ENCODE measurements at regions not wholly inside any gene's neighbourhood (a gene's known extent, or its start where the extent isn't known, plus 50 kb on each side); places are given as distances from the start of the nearest gene placed in this dataset.

- H3K27ac ChIP-seq, result no peak overlapping the region
- H3K36me3 ChIP-seq (replicated peaks; ENCODE audit: insufficient read depth, low read depth), result no peaks in the 10 kb centered on the region
- H3K4me1 ChIP-seq (ENCODE audit: insufficient read depth), result no peaks in the 10 kb centered on the region
- DNase-seq (ENCODE audit: low spot score), result no peak
- H2AFZ ChIP-seq, result no peak overlapping the region
- TF ChIP-seq EZH2phosphoT487 (IDR thresholded peaks at IDR 0.05; ENCODE audit: low read depth, severe bottlenecking, unreplicated experiment), result no peak
- no peak for TF ChIP-seq EZH2 (IDR thresholded peaks at IDR 0.05; ENCODE audit: borderline replicate concordance)
- no peak for TF ChIP-seq CTCF (IDR thresholded peaks at IDR 0.05; ENCODE audit: poor library complexity)
- H3K79me2 ChIP-seq, result no peaks in the 10 kb centered on the region
- no peaks in the 10 kb centered on the region for H3K9me3 ChIP-seq (ENCODE audit: low read depth)
- H3K27me3 ChIP-seq, result no peaks in the 10 kb centered on the region
- no peaks in the 10 kb centered on the region for H4K20me1 ChIP-seq (ENCODE audit: insufficient read depth, poor library complexity, severe bottlenecking)
- H3K4me3 ChIP-seq, result no peak overlapping the region
- H3K9me2 ChIP-seq (replicated peaks; ENCODE audit: insufficient read depth), result no peaks in the 10 kb centered on the region
- no peak overlapping the region for H3K4me2 ChIP-seq
Measured at GRCh38 chr15:61390138-61390537, 161.0 kb upstream of the RORA start.

- DNase-seq (ENCODE audit: low spot score), result no peak
- Histone ChIP-seq H3K27me3 (no peaks in the 10 kb centered on the region), H3K36me3 (replicated peaks; ENCODE audit: insufficient read depth, low read depth) (no peaks in the 10 kb centered on the region), H3K79me2 (no peaks in the 10 kb centered on the region), H2AFZ (no peak overlapping the region), H3K27ac (no peak overlapping the region), H3K4me2 (no peak overlapping the region), H3K4me3 (no peak overlapping the region), H4K20me1 (ENCODE audit: insufficient read depth, poor library complexity, severe bottlenecking) (no peaks in the 10 kb centered on the region), H3K4me1 (ENCODE audit: insufficient read depth) (no peaks in the 10 kb centered on the region), H3K9me2 (replicated peaks; ENCODE audit: insufficient read depth) (no peaks in the 10 kb centered on the region), H3K9me3 (ENCODE audit: low read depth) (no peaks in the 10 kb centered on the region)
- WGBS (ENCODE audit: low lambda C conversion rate, missing lambda C conversion rate), result 85% methylated on average over 6 of the region's 6 CpGs
- TF ChIP-seq CTCF (IDR thresholded peaks at IDR 0.05; ENCODE audit: poor library complexity), result no peak
- TF ChIP-seq EZH2phosphoT487 (IDR thresholded peaks at IDR 0.05; ENCODE audit: low read depth, severe bottlenecking, unreplicated experiment), result no peak
Measured at GRCh38 chr15:61389334-61390028, 160.4 kb upstream of the RORA start.

- H3K4me3 ChIP-seq, result no peak overlapping the region
- no peaks in the 10 kb centered on the region for H3K4me1 ChIP-seq (ENCODE audit: insufficient read depth)
- no peaks in the 10 kb centered on the region for H4K20me1 ChIP-seq (ENCODE audit: insufficient read depth, poor library complexity, severe bottlenecking)
Measured at GRCh38 chr15:61387675-61388074, 158.6 kb upstream of the RORA start.

GRCh38 chr15:61383421-61383820, 154.3 kb upstream of the RORA start:
- no peaks in the 10 kb centered on the region for H3K79me2 ChIP-seq
- H3K9me2 ChIP-seq (replicated peaks; ENCODE audit: insufficient read depth), result no peaks in the 10 kb centered on the region
- no peak for DNase-seq (ENCODE audit: low spot score)
- H2AFZ ChIP-seq, result no peak overlapping the region
- WGBS (ENCODE audit: low lambda C conversion rate, missing lambda C conversion rate), result 74% methylated on average over 2 of the region's 2 CpGs
- no peak overlapping the region for H3K27ac ChIP-seq
- H3K4me3 ChIP-seq, result no peak overlapping the region
- TF ChIP-seq EZH2phosphoT487 (IDR thresholded peaks at IDR 0.05; ENCODE audit: low read depth, severe bottlenecking, unreplicated experiment) (no peak), EZH2 (IDR thresholded peaks at IDR 0.05; ENCODE audit: borderline replicate concordance) (no peak), CTCF (IDR thresholded peaks at IDR 0.05; ENCODE audit: poor library complexity) (no peak)
- no peaks in the 10 kb centered on the region for H3K4me1 ChIP-seq (ENCODE audit: insufficient read depth)
- H3K9me3 ChIP-seq (ENCODE audit: low read depth), result no peaks in the 10 kb centered on the region
- H4K20me1 ChIP-seq (ENCODE audit: insufficient read depth, poor library complexity, severe bottlenecking), result no peaks in the 10 kb centered on the region
- no peak overlapping the region for H3K4me2 ChIP-seq
- no peaks in the 10 kb centered on the region for H3K36me3 ChIP-seq (replicated peaks; ENCODE audit: insufficient read depth, low read depth)
- no peaks in the 10 kb centered on the region for H3K27me3 ChIP-seq

More at GRCh38 chr15:61387675-61388074, 158.6 kb upstream of the RORA start:
- Histone ChIP-seq H3K9me2 (replicated peaks; ENCODE audit: insufficient read depth) (no peaks in the 10 kb centered on the region), H3K79me2 (no peaks in the 10 kb centered on the region), H3K9me3 (ENCODE audit: low read depth) (no peaks in the 10 kb centered on the region), H3K36me3 (replicated peaks; ENCODE audit: insufficient read depth, low read depth) (no peaks in the 10 kb centered on the region), H2AFZ (no peak overlapping the region), H3K27ac (no peak overlapping the region), H3K27me3 (no peaks in the 10 kb centered on the region), H3K4me2 (no peak overlapping the region)
- no peak for DNase-seq (ENCODE audit: low spot score)
- TF ChIP-seq EZH2phosphoT487 (IDR thresholded peaks at IDR 0.05; ENCODE audit: low read depth, severe bottlenecking, unreplicated experiment) (no peak), EZH2 (IDR thresholded peaks at IDR 0.05; ENCODE audit: borderline replicate concordance) (no peak)
